HFFc6 (cell line): ENCODE measurements at regions not wholly inside any gene's neighbourhood (a gene's known extent, or its start where the extent isn't known, plus 50 kb on each side); places are given as distances from the start of the nearest gene placed in this dataset.
A peak's percentile ranks its signal among the peaks of the same experiment; 100 is the strongest.

ENCODE experiments used
- DNase-seq: peaks from one replicate; pipeline ENCODE4 v3.0.0-alpha.2; 2018
- H3K27ac Mint-ChIP-seq: 2 replicates; pipeline ENCODE4 v1.8.0; 2020; ENCODE audit warnings: mild to moderate bottlenecking, mixed read lengths
- H3K27me3 Mint-ChIP-seq: 2 replicates; pipeline ENCODE4 v1.8.0; 2021; ENCODE audit warnings: mild to moderate bottlenecking, moderate library complexity, mixed read lengths; ENCODE audit not compliant: insufficient read depth
- H3K36me3 Mint-ChIP-seq: 2 replicates; pipeline ENCODE4 v1.8.0; 2021; ENCODE audit warnings: low read depth, mixed read lengths
- H3K4me1 Mint-ChIP-seq: 2 replicates; pipeline ENCODE4 v1.8.0; 2020; ENCODE audit warnings: low read depth, mixed read lengths
- H3K4me3 Mint-ChIP-seq: 2 replicates; pipeline ENCODE4 v1.8.0; 2020; ENCODE audit warnings: mild to moderate bottlenecking, moderate library complexity, mixed read lengths
- H3K9me3 Mint-ChIP-seq: 2 replicates; pipeline ENCODE4 v1.8.0; 2020; ENCODE audit warnings: mild to moderate bottlenecking, mixed read lengths
- CTCF ChIP-seq: fragments of 200-600 bp; sonication (generic); IDR thresholded peaks from 2 replicates; pipeline ENCODE4 v1.5.0; 2021; ENCODE audit warnings: antibody characterized with exemption, mild to moderate bottlenecking

GRCh38 chr7:106770191-106770590 lies 94.9 kb upstream of the PIK3CG start:
- Mint-ChIP-seq H3K4me1 (peaks cover 89% of the 10 kb centered on the region), H3K36me3 (peaks cover 8% of the 10 kb centered on the region; the same call in 1 of the 2 replicates), H3K27ac (peak overlapping the region; percentile 90), H3K9me3 (no peaks in the 10 kb centered on the region), H3K27me3 (no peaks in the 10 kb centered on the region), H3K4me3 (peak overlapping the region; percentile 80)
- DNase-seq, result peak; percentile 94
- TF ChIP-seq CTCF, result no peak

- DNase-seq, result peak; percentile 74
- H3K9me3 Mint-ChIP-seq, result no peaks in the 10 kb centered on the region
- H3K4me3 Mint-ChIP-seq, result peak overlapping the region; percentile 75
- H3K4me1 Mint-ChIP-seq, result peaks cover 93% of the 10 kb centered on the region
- H3K36me3 Mint-ChIP-seq, result peaks cover 13% of the 10 kb centered on the region
- no peak for TF ChIP-seq CTCF
- no peaks in the 10 kb centered on the region for H3K27me3 Mint-ChIP-seq
- peak overlapping the region; percentile 95 for H3K27ac Mint-ChIP-seq
Observed at GRCh38 chr7:106772655-106773108, 92.4 kb upstream of the PIK3CG start.

- no peaks in the 10 kb centered on the region for H3K9me3 Mint-ChIP-seq
- peaks cover 9% of the 10 kb centered on the region for H3K36me3 Mint-ChIP-seq
- peak overlapping the region; percentile 38 for H3K4me3 Mint-ChIP-seq
- no peak for TF ChIP-seq CTCF
- H3K27ac Mint-ChIP-seq, result peak overlapping the region; percentile 95
- H3K4me1 Mint-ChIP-seq, result peaks cover 93% of the 10 kb centered on the region
- DNase-seq, result no peak
- H3K27me3 Mint-ChIP-seq, result no peaks in the 10 kb centered on the region
Observed at GRCh38 chr7:106773228-106773627, 91.9 kb upstream of the PIK3CG start.

- DNase-seq, result no peak
- Mint-ChIP-seq H3K27ac (peak overlapping the region; percentile 99), H3K9me3 (no peaks in the 10 kb centered on the region), H3K4me1 (peaks cover 93% of the 10 kb centered on the region), H3K36me3 (peaks cover 9% of the 10 kb centered on the region), H3K4me3 (peak overlapping the region; percentile 38; the same call in 1 of the 2 replicates), H3K27me3 (no peaks in the 10 kb centered on the region)
- TF ChIP-seq CTCF, result no peak
Observed at GRCh38 chr7:106773721-106774120, 91.4 kb upstream of the PIK3CG start.

- H3K4me1 Mint-ChIP-seq, result peaks cover 93% of the 10 kb centered on the region
- H3K36me3 Mint-ChIP-seq, result peaks cover 9% of the 10 kb centered on the region
- TF ChIP-seq CTCF, result no peak
- H3K27ac Mint-ChIP-seq, result peak overlapping the region; percentile 99
- H3K9me3 Mint-ChIP-seq, result no peaks in the 10 kb centered on the region
- no peaks in the 10 kb centered on the region for H3K27me3 Mint-ChIP-seq
- DNase-seq, result no peak
- H3K4me3 Mint-ChIP-seq, result peak overlapping the region; percentile 43
Observed at GRCh38 chr7:106774213-106774767, 90.8 kb upstream of the PIK3CG start.
